HTR-8/SVneo (cell line): ENCODE measurements at regions not wholly inside any gene's neighbourhood (a gene's known extent, or its start where the extent isn't known, plus 50 kb on each side); places are given as distances from the start of the nearest gene placed in this dataset.
A peak's percentile ranks its signal among the peaks of the same experiment; 100 is the strongest.

Source experiments
- DNase-seq: peaks from one replicate; pipeline ENCODE4 v3.0.0; 2011; ENCODE audit warnings: low spot score, mixed read lengths; ENCODE audit not compliant: insufficient read length
- FAIRE-seq: peaks from 2 replicates; lab custom pipeline; 2011; peaks lifted over from hg19 to GRCh38; lab: Jason Lieb, UNC

- FAIRE-seq (no peak), DNase-seq (no peak)
Measured at GRCh38 chr18:29169599-29169998, 992.7 kb upstream of the CDH2 start.

GRCh38 chr18:29164993-29165599, 988.2 kb upstream of the CDH2 start:
- FAIRE-seq (no peak), DNase-seq (no peak)

GRCh38 chr18:29164020-29164706, 987.2 kb upstream of the CDH2 start:
- no peak for DNase-seq
- no peak for FAIRE-seq

- no peak for DNase-seq
- FAIRE-seq = no peak
Measured at GRCh38 chr18:29163596-29163995, 986.7 kb upstream of the CDH2 start.

- FAIRE-seq (no peak), DNase-seq (no peak)
Measured at GRCh38 chr18:29161429-29161828, 984.5 kb upstream of the CDH2 start.

GRCh38 chr18:29160170-29160569, 983.2 kb upstream of the CDH2 start:
- no peak for DNase-seq

GRCh38 chr18:29157905-29158304, 981.0 kb upstream of the CDH2 start:
- FAIRE-seq = no peak

More at GRCh38 chr18:29160170-29160569, 983.2 kb upstream of the CDH2 start:
- FAIRE-seq = no peak

GRCh38 chr18:29157057-29157780, 980.3 kb upstream of the CDH2 start:
- FAIRE-seq (no peak), DNase-seq (no peak)

More at GRCh38 chr18:29157905-29158304, 981.0 kb upstream of the CDH2 start:
- DNase-seq = no peak

- FAIRE-seq = no peak
- DNase-seq = no peak
Measured at GRCh38 chr18:29156531-29156930, 979.6 kb upstream of the CDH2 start.

GRCh38 chr18:29154758-29155725, 978.1 kb upstream of the CDH2 start:
- DNase-seq (peak; percentile 5), FAIRE-seq (no peak)

- no peak for FAIRE-seq
- DNase-seq = no peak
Measured at GRCh38 chr18:29154196-29154757, 977.3 kb upstream of the CDH2 start.

GRCh38 chr18:29153091-29153490, 976.2 kb upstream of the CDH2 start:
- FAIRE-seq = no peak

GRCh38 chr18:29147944-29148343, 971.0 kb upstream of the CDH2 start:
- FAIRE-seq = no peak
- no peak for DNase-seq

More at GRCh38 chr18:29153091-29153490, 976.2 kb upstream of the CDH2 start:
- DNase-seq = no peak

GRCh38 chr18:29146068-29146467, 969.1 kb upstream of the CDH2 start:
- no peak for DNase-seq
- no peak for FAIRE-seq

- FAIRE-seq (no peak), DNase-seq (no peak)
Measured at GRCh38 chr18:29140590-29140989, 963.7 kb upstream of the CDH2 start.

- FAIRE-seq (no peak), DNase-seq (no peak)
Measured at GRCh38 chr18:29137773-29138495, 961.0 kb upstream of the CDH2 start.

- peak; percentile 0 for DNase-seq
- FAIRE-seq = no peak
Measured at GRCh38 chr18:29123706-29124530, 947.0 kb upstream of the CDH2 start.

- DNase-seq = no peak
- no peak for FAIRE-seq
Measured at GRCh38 chr18:29104671-29105070, 927.7 kb upstream of the CDH2 start.
